Caco-2 (cell line): ENCODE measurements at regions not wholly inside any gene's neighbourhood (a gene's known extent, or its start where the extent isn't known, plus 50 kb on each side); places are given as distances from the start of the nearest gene placed in this dataset.
"Not testable (repeated sequence)": the region's sequence is repeated elsewhere in the genome, so short reads cannot be mapped to it uniquely, and the experiment has no call there.

Source experiments
- BruUV-seq: library from RNA; stranded (reverse); fragments of 400-500 nt; replicated peaks from 2 replicates; lab custom pipeline; 2021; lab: Mats Ljungman, UMichigan
- CTCF ChIA-PET: fragments of 300-600 bp; sonication (Branson Sonifier 250); formaldehyde crosslinking; loops from one replicate; lab custom pipeline; 2022; ENCODE audit warnings: antibody characterized with exemption; lab: Charles Lee
- POLR2A ChIA-PET: fragments of 300-600 bp; sonication (Branson Sonifier 250); formaldehyde crosslinking; loops from one replicate; lab custom pipeline; 2022; ENCODE audit warnings: antibody characterized with exemption; lab: Charles Lee
- DNase-seq, 2 experiments: peaks; one replicate each; pipeline versions ENCODE4 v3.0.0 to v3.0.0-alpha.2; 2020 to 2022
- H3K27me3 ChIP-seq: replicated peaks from 2 replicates; pipeline ENCODE4 v1.6.0; 2011; ENCODE audit warnings: low read length; ENCODE audit not compliant: control insufficient read depth, insufficient read depth
- H3K36me3 ChIP-seq: 2 replicates; pipeline ENCODE4 v1.5.1; 2011; ENCODE audit warnings: low read length; ENCODE audit not compliant: control insufficient read depth, insufficient read depth
- H3K4me1 ChIP-seq: fragments of 250-450 bp; sonication (Bioruptor Pico); 2 replicates; pipeline ENCODE4 v1.5.1; 2020; ENCODE audit warnings: mild to moderate bottlenecking
- H3K4me3 ChIP-seq: 2 replicates; pipeline ENCODE4 v1.5.1; 2011; ENCODE audit warnings: low read depth, mild to moderate bottlenecking, control low read depth, low read length
- H3K9me3 ChIP-seq: fragments of 250-450 bp; sonication (Bioruptor Pico); 2 replicates; pipeline ENCODE4 v1.5.1; 2020; ENCODE audit warnings: mild to moderate bottlenecking, moderate library complexity
- H3K27ac Mint-ChIP-seq: one replicate; pipeline ENCODE4 v1.8.0; 2022; ENCODE audit warnings: mixed read lengths; ENCODE audit not compliant: unreplicated experiment
- H3K27me3 Mint-ChIP-seq: one replicate; pipeline ENCODE4 v1.8.0; 2022; ENCODE audit warnings: mixed read lengths; ENCODE audit not compliant: insufficient read depth, unreplicated experiment
- H3K36me3 Mint-ChIP-seq: one replicate; pipeline ENCODE4 v1.8.0; 2022; ENCODE audit warnings: mild to moderate bottlenecking, mixed read lengths; ENCODE audit not compliant: insufficient read depth, unreplicated experiment
- H3K4me1 Mint-ChIP-seq: one replicate; pipeline ENCODE4 v1.8.0; 2022; ENCODE audit warnings: low read depth, mixed read lengths; ENCODE audit not compliant: unreplicated experiment
- H3K4me3 Mint-ChIP-seq: one replicate; pipeline ENCODE4 v1.8.0; 2022; ENCODE audit warnings: mild to moderate bottlenecking, moderate library complexity, mixed read lengths; ENCODE audit not compliant: unreplicated experiment
- H3K9me3 Mint-ChIP-seq: one replicate; pipeline ENCODE4 v1.8.0; 2022; ENCODE audit warnings: mixed read lengths; ENCODE audit not compliant: unreplicated experiment
- intact Hi-C: fragments of 100-400 bp; cut with micrococcal nuclease; formaldehyde crosslinking; loops from one replicate; pipeline ENCODE4 v1.10.0; 2022; ENCODE audit not compliant: unreplicated experiment

- H3K9me3 Mint-ChIP-seq, H3K9me3 ChIP-seq, DNase-seq, H3K36me3 ChIP-seq, H3K4me3 ChIP-seq, H3K36me3 Mint-ChIP-seq, H3K27me3 ChIP-seq, POLR2A ChIA-PET, H3K4me3 Mint-ChIP-seq, CTCF ChIA-PET, H3K27ac Mint-ChIP-seq, H3K27me3 Mint-ChIP-seq, intact Hi-C loops, BruUV-seq, H3K4me1 Mint-ChIP-seq, H3K4me1 ChIP-seq: not testable (repeated sequence)
Observed at GRCh38 chr15:77930907-77931306, 146.6 kb downstream of the TBC1D2B start.

- CTCF ChIA-PET, H3K4me1 ChIP-seq, H3K27me3 Mint-ChIP-seq, POLR2A ChIA-PET, H3K36me3 Mint-ChIP-seq, H3K27me3 ChIP-seq, DNase-seq, H3K36me3 ChIP-seq, H3K9me3 Mint-ChIP-seq, BruUV-seq, H3K4me1 Mint-ChIP-seq, H3K27ac Mint-ChIP-seq, H3K4me3 Mint-ChIP-seq, H3K9me3 ChIP-seq, intact Hi-C loops, H3K4me3 ChIP-seq: not testable (repeated sequence)
Observed at GRCh38 chr15:77930490-77930889, 147.0 kb downstream of the TBC1D2B start.

DNA sequence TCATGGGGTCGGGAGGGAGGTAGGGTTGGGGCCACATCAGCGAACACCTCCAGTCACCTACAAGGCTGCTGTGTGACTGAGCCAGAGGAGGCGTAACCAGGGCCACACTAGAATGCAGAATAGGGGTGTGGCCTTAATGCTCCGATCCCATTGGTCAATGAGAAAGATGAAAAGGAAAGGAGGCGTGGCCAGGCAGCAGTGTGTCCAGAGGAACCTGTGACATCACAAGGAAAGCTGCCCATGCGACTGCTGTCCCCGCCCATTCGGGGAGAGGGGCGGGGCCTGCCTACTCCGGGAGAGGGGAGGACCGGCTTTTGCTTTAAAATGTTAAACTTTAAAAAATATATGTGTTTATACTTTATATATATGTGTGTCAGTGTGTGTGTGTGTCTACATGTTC, 150.7 kb downstream of the TBC1D2B start:
- H3K27me3 Mint-ChIP-seq, POLR2A ChIA-PET, H3K27me3 ChIP-seq, H3K9me3 ChIP-seq, H3K36me3 ChIP-seq, H3K4me3 Mint-ChIP-seq, CTCF ChIA-PET, H3K27ac Mint-ChIP-seq, intact Hi-C loops, H3K36me3 Mint-ChIP-seq, H3K9me3 Mint-ChIP-seq, H3K4me3 ChIP-seq, H3K4me1 Mint-ChIP-seq, H3K4me1 ChIP-seq, BruUV-seq: not testable (repeated sequence)
- peak; percentile 45 to 65 for DNase-seq

GRCh38 chr15:77926296-77926695, 151.2 kb downstream of the TBC1D2B start:
- H3K27me3 ChIP-seq, POLR2A ChIA-PET, H3K9me3 ChIP-seq, BruUV-seq, intact Hi-C loops, H3K27ac Mint-ChIP-seq, CTCF ChIA-PET, H3K4me3 Mint-ChIP-seq, H3K4me1 ChIP-seq, H3K9me3 Mint-ChIP-seq, H3K36me3 Mint-ChIP-seq, H3K4me1 Mint-ChIP-seq, H3K36me3 ChIP-seq, H3K4me3 ChIP-seq, DNase-seq, H3K27me3 Mint-ChIP-seq: not testable (repeated sequence)

DNA sequence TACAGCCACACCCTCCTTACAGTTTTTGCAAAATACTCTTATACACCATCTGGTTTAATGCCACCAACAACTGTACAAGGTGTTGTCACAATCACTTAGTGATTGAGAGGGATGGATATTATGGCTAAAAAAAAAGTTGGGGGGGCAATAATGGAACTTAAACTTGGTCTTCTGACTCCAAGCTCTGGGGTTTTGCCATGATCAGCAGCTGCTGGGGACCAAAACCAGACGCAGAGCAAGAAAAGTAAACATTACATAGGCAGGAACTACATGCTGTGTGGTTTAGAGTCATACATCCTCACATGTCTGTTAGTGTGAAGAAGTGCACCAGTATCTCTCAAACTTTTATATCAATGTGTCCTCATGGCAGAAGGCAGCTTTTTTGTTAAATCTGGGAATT, 152.4 kb downstream of the TBC1D2B start:
- DNase-seq, H3K9me3 ChIP-seq, H3K27ac Mint-ChIP-seq, H3K4me3 Mint-ChIP-seq, H3K9me3 Mint-ChIP-seq, BruUV-seq, intact Hi-C loops, H3K4me3 ChIP-seq, H3K36me3 ChIP-seq, POLR2A ChIA-PET, CTCF ChIA-PET, H3K27me3 ChIP-seq, H3K4me1 Mint-ChIP-seq, H3K36me3 Mint-ChIP-seq, H3K4me1 ChIP-seq: not testable (repeated sequence)
- peaks cover 11% of the 10 kb centered on the region for H3K27me3 Mint-ChIP-seq
